Breast epithelium (tissue), 4 donors: ENCODE measurements at regions not wholly inside any gene's neighbourhood (a gene's known extent, or its start where the extent isn't known, plus 50 kb on each side); places are given as distances from the start of the nearest gene placed in this dataset.

ENCODE experiments used
- DNase-seq, 2 donors: peaks; one replicate each; pipeline ENCODE4 v3.0.0-alpha.2; 2019; ENCODE audit warnings: low spot score in 2 of 2
- H3K27ac ChIP-seq, 2 donors: fragments of 200-600 bp; sonication (generic) in 1 of 2; one replicate each; pipeline ENCODE4 v1.5.1; 2016 to 2019; ENCODE audit warnings: mild to moderate bottlenecking in 1 of 2
- H3K27me3 ChIP-seq, 2 donors: fragments of 200-600 bp; sonication (generic) in 1 of 2; one replicate each; pipeline versions ENCODE4 v1.5.1 to v1.6.0; 2017 to 2019; ENCODE audit warnings: control low read depth in 1 of 2, mild to moderate bottlenecking in 1 of 2
- H3K36me3 ChIP-seq: fragments of 200-600 bp; one replicate; pipeline ENCODE4 v1.5.1; 2019
- H3K4me1 ChIP-seq, 2 donors: fragments of 200-600 bp; sonication (generic); one replicate each; pipeline ENCODE4 v1.5.1; 2016 to 2019; ENCODE audit warnings: control low read depth in 1 of 2
- H3K4me3 ChIP-seq, 3 donors: fragments of 200-600 bp; sonication (generic); 1 replicate in 2 of 3; 2 replicates in 1 of 3; pipeline ENCODE4 v1.5.1; 2016 to 2019; ENCODE audit warnings: mild to moderate bottlenecking in 3 of 3, moderate library complexity in 2 of 3
- H3K9me3 ChIP-seq, 2 donors: fragments of 200-600 bp; sonication (generic) in 1 of 2; one replicate each; pipeline ENCODE4 v1.5.1; 2016 to 2019; ENCODE audit warnings: control low read depth in 1 of 2
- CTCF ChIP-seq, 3 donors: fragments of 450-650 bp; IDR thresholded peaks; one replicate each; pipeline ENCODE4 v1.5.1; 2016 to 2017; ENCODE audit warnings: antibody characterized with exemption in 3 of 3, mild to moderate bottlenecking in 3 of 3, moderate library complexity in 3 of 3
- POLR2A ChIP-seq: fragments of 450-650 bp; IDR thresholded peaks from one replicate; pipeline ENCODE4 v1.6.1; 2016; ENCODE audit warnings: antibody characterized with exemption, mild to moderate bottlenecking, moderate library complexity
- POLR2AphosphoS5 ChIP-seq, 3 donors: sonication (generic); formaldehyde crosslinking; IDR thresholded peaks; one replicate each; pipeline ENCODE4 v1.6.1; 2017; ENCODE audit warnings: antibody characterized with exemption in 3 of 3
- intact Hi-C: fragments of 100-400 bp; cut with DNase I; formaldehyde crosslinking; loops from one replicate; pipeline ENCODE4 v1.15.1; 2023; ENCODE audit warnings: low total_unique reads

GRCh38 chr11:90895850-90896249 lies 673.0 kb upstream of the CHORDC1 start:
- no peak for DNase-seq
- intact Hi-C loops = no loop called here
- Histone ChIP-seq H3K9me3 (no peaks in the 10 kb centered on the region), H3K4me1 (no peaks in the 10 kb centered on the region), H3K27ac (no peak overlapping the region), H3K27me3 (no peaks in the 10 kb centered on the region), H3K36me3 (no peaks in the 10 kb centered on the region), H3K4me3 (no peak overlapping the region)
- TF ChIP-seq POLR2A = no peak
- TF ChIP-seq CTCF (IDR thresholded peaks at IDR 0.05) = no peak
- TF ChIP-seq POLR2AphosphoS5 (IDR thresholded peaks at IDR 0.05) = no peak

DNA sequence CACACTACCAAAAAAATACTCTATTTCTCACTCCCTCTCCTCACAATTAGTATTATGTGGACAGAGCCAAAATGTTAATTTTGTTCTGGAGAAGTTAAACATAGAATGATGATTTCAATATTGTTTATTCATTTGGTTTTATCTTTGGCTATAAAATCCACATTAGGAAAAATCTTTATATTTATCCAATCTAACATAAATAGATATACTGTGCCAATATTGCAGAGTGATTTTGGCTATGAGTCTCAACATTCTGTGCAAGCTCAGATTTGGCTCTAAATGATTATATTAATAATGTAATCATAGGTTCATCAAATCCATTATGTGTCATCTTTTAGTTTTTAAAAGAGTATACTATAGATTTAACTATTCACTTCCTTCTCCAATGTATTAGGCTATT lies 667.5 kb upstream of the CHORDC1 start:
- no peak overlapping the region for H3K4me3 ChIP-seq
- intact Hi-C loops = no loop called here

GRCh38 chr11:90884181-90884580 lies 661.3 kb upstream of the CHORDC1 start:
- no peaks in the 10 kb centered on the region for H3K27me3 ChIP-seq
- no peak overlapping the region for H3K4me3 ChIP-seq

More for the DNA sequence above, 667.5 kb upstream of the CHORDC1 start:
- TF ChIP-seq POLR2A (no peak), CTCF (IDR thresholded peaks at IDR 0.05) (no peak), POLR2AphosphoS5 (IDR thresholded peaks at IDR 0.05) (no peak)
- H3K27ac ChIP-seq = no peak overlapping the region
- no peaks in the 10 kb centered on the region for H3K4me1 ChIP-seq
- no peaks in the 10 kb centered on the region for H3K36me3 ChIP-seq
- DNase-seq = no peak
- no peaks in the 10 kb centered on the region for H3K9me3 ChIP-seq
- H3K27me3 ChIP-seq = no peaks in the 10 kb centered on the region

GRCh38 chr11:90874986-90875385 lies 652.1 kb upstream of the CHORDC1 start:
- Histone ChIP-seq H3K9me3 (no peaks in the 10 kb centered on the region), H3K4me1 (no peaks in the 10 kb centered on the region), H3K4me3 (no peak overlapping the region), H3K27ac (no peak overlapping the region), H3K36me3 (no peaks in the 10 kb centered on the region), H3K27me3 (no peaks in the 10 kb centered on the region)
- intact Hi-C loops = loop anchor here (5.0 kb wide), 1 partner anchor 177 kb away; no protein-coding TSS in a partner anchor
- no peak for DNase-seq
- no peak for TF ChIP-seq POLR2A

More at GRCh38 chr11:90884181-90884580, 661.3 kb upstream of the CHORDC1 start:
- DNase-seq = no peak
- Histone ChIP-seq H3K36me3 (no peaks in the 10 kb centered on the region), H3K9me3 (no peaks in the 10 kb centered on the region), H3K27ac (no peak overlapping the region), H3K4me1 (no peaks in the 10 kb centered on the region)
- intact Hi-C loops = no loop called here
- TF ChIP-seq POLR2A (no peak), CTCF (IDR thresholded peaks at IDR 0.05) (no peak), POLR2AphosphoS5 (IDR thresholded peaks at IDR 0.05) (no peak)

GRCh38 chr11:90874281-90874680 lies 651.4 kb upstream of the CHORDC1 start:
- DNase-seq = no peak
- Histone ChIP-seq H3K4me1 (no peaks in the 10 kb centered on the region), H3K4me3 (no peak overlapping the region), H3K27me3 (no peaks in the 10 kb centered on the region), H3K27ac (no peak overlapping the region), H3K36me3 (no peaks in the 10 kb centered on the region), H3K9me3 (no peaks in the 10 kb centered on the region)
- intact Hi-C loops = no loop called here
- TF ChIP-seq CTCF (IDR thresholded peaks at IDR 0.05) (no peak), POLR2AphosphoS5 (IDR thresholded peaks at IDR 0.05) (no peak), POLR2A (no peak)

DNA sequence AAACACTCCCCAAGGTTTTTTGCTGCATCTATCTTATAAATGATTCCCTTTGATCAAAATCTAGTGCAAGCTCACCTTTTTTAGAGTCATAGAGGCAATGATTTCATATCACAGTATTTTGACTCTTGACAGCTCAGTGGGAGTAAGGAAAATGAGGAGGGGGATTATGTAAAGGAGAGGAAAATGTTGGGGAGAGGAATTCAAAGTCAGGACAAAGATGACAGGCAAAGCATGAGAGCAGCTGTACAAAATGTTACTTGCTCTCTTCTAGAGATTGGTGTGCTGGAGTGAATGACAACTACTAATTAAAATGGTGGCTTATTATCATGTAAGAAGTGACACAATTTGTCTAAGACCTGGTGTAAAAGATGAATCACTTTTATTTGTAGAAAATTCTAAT lies 644.6 kb upstream of the CHORDC1 start:
- DNase-seq = no peak
- no peaks in the 10 kb centered on the region for H3K4me1 ChIP-seq
- H3K27ac ChIP-seq = no peak overlapping the region
- no peaks in the 10 kb centered on the region for H3K9me3 ChIP-seq
- intact Hi-C loops = no loop called here
- no peaks in the 10 kb centered on the region for H3K36me3 ChIP-seq
- H3K4me3 ChIP-seq = no peak overlapping the region
- TF ChIP-seq POLR2AphosphoS5 (IDR thresholded peaks at IDR 0.05) (no peak), CTCF (IDR thresholded peaks at IDR 0.05) (no peak), POLR2A (no peak)
- no peaks in the 10 kb centered on the region for H3K27me3 ChIP-seq
